Kidney (tissue), 13 donors: ENCODE measurements at regions not wholly inside any gene's neighbourhood (a gene's known extent, or its start where the extent isn't known, plus 50 kb on each side); places are given as distances from the start of the nearest gene placed in this dataset.

Experiments
- DNase-seq, 5 donors: peaks; one replicate each; pipeline ENCODE4 v3.0.0-alpha.2; 2013 to 2020
- FAIRE-seq: peaks from 2 replicates; lab custom pipeline; 2012; peaks lifted over from hg19 to GRCh38; lab: Jason Lieb, UNC
- H3K27ac ChIP-seq, 2 donors: one replicate each; pipeline ENCODE4 v1.7.0; 2013; ENCODE audit warnings: low read depth in 2 of 2, low read length in 2 of 2, inconsistent platforms in 1 of 2
- H3K27me3 ChIP-seq: one replicate; pipeline ENCODE4 v1.7.1; 2013; ENCODE audit warnings: low read length, inconsistent platforms; ENCODE audit not compliant: control insufficient read depth, insufficient read depth
- H3K36me3 ChIP-seq, 3 donors: one replicate each; pipeline versions ENCODE4 v1.7.0 to v1.7.1; 2013; ENCODE audit warnings: low read length in 3 of 3, control low read depth in 1 of 3, inconsistent platforms in 1 of 3; ENCODE audit not compliant: insufficient read depth in 3 of 3, control insufficient read depth in 2 of 3
- H3K4me1 ChIP-seq, 3 donors: one replicate each; pipeline versions ENCODE4 v1.7.0 to v1.7.1; 2013; ENCODE audit warnings: low read length in 3 of 3, inconsistent platforms in 1 of 3, low read depth in 1 of 3; ENCODE audit not compliant: control insufficient read depth in 2 of 3, insufficient read depth in 2 of 3
- H3K4me3 ChIP-seq, 3 donors: one replicate each; pipeline versions ENCODE4 v1.7.0 to v1.8.1; 2013; ENCODE audit warnings: low read length in 3 of 3, control low read depth in 1 of 3, inconsistent platforms in 1 of 3
- H3K9ac ChIP-seq, 3 donors: one replicate each; pipeline versions ENCODE4 v1.7.0 to v1.7.1; 2013; ENCODE audit warnings: low read length in 3 of 3, control low read depth in 1 of 3, inconsistent platforms in 1 of 3
- H3K9me3 ChIP-seq, 3 donors: one replicate each; pipeline versions ENCODE4 v1.7.0 to v1.7.1; 2013; ENCODE audit warnings: low read length in 3 of 3, control low read depth in 1 of 3, inconsistent platforms in 1 of 3; ENCODE audit not compliant: control insufficient read depth in 2 of 3, insufficient read depth in 1 of 3
- CTCF ChIP-seq: IDR thresholded peaks from 3 replicates; pipeline ENCODE4 v1.5.1; 2012; ENCODE audit warnings: mild to moderate bottlenecking, moderate library complexity, borderline replicate concordance; ENCODE audit not compliant: insufficient read depth; ENCODE audit errors: extremely low read depth
- intact Hi-C: fragments of 100-400 bp; cut with DNase I; formaldehyde crosslinking; loops from one replicate; pipeline ENCODE4 v1.11.1; 2022
- donor health status: control.
- donor health status: control.
- donor health status: control.
- donor health status: control.
- donor health status: control.
- donor health status: DM: yes; HTN: yes; CAD: no.
- donor health status: Normal renal cell carcinoma (clear cell type).

DNA sequence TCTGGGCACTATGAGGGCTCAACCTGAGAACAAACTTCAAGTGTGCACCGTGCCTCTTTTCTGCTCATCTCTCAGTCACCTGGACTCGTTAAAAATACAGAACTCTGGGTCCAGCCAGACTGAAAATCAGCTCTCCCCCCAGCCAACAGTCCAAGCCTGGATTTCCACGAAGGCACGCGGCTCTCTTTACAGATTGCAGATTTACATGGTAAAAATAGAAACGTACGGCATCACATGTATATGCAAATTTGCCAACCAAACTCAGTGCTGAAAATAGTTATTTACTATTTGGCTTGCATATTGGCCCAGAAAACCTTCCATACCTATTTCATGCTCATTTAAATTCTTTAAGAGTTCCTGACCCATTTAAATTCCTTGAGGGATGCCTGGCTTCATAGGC, 315.8 kb downstream of the MAF start:
- intact Hi-C loops = no loop called here
- no peak for FAIRE-seq
- TF ChIP-seq CTCF = no peak

GRCh38 chr16:79283578-79283977, 317.0 kb downstream of the MAF start:
- Histone ChIP-seq H3K4me1 (peaks cover 0 to 7% (median 4%) of the 10 kb centered on the region in 3 donors), H3K4me3 (no peak overlapping the region), H3K27me3 (no peaks in the 10 kb centered on the region), H3K27ac (no peak overlapping the region), H3K36me3 (no peaks in the 10 kb centered on the region), H3K9ac (no peak overlapping the region), H3K9me3 (no peaks in the 10 kb centered on the region)
- TF ChIP-seq CTCF = no peak
- intact Hi-C loops = no loop called here
- no peak for DNase-seq
- FAIRE-seq = no peak

More for the DNA sequence above, 315.8 kb downstream of the MAF start:
- Histone ChIP-seq H3K4me3 (no peak overlapping the region), H3K36me3 (no peaks in the 10 kb centered on the region), H3K9me3 (no peaks in the 10 kb centered on the region), H3K4me1 (peaks cover 0 to 7% (median 4%) of the 10 kb centered on the region in 3 donors), H3K27me3 (no peaks in the 10 kb centered on the region), H3K9ac (no peak overlapping the region), H3K27ac (no peak overlapping the region)
- DNase-seq = no peak

GRCh38 chr16:79282806-79283205, 317.7 kb downstream of the MAF start:
- Histone ChIP-seq H3K36me3 (no peaks in the 10 kb centered on the region), H3K4me1 (peaks cover 0 to 7% (median 4%) of the 10 kb centered on the region in 3 donors), H3K4me3 (no peak overlapping the region), H3K27ac (no peak overlapping the region), H3K9me3 (no peaks in the 10 kb centered on the region), H3K27me3 (no peaks in the 10 kb centered on the region), H3K9ac (no peak overlapping the region)
- FAIRE-seq (no peak), DNase-seq (no peak)
- no peak for TF ChIP-seq CTCF
- intact Hi-C loops = no loop called here

DNA sequence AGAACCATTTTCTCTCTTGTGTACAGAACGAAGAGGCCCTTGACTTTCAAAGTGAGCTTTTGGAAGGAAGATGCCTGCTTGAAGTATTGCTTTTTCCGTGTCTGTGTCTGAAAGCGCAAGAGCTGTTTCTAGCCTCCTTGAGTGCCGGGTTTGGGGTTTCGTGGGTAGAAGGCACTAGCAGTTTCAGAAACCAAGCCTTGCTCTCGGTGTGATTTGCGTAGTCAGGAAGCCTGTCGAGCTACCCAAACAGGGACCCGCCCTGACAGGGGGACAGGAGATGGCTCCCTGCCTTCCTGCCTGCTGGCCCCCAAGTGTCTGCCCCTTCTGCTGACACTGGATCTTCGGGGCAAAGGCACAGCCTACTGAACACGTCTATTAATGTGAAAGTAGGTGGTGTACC, 322.0 kb downstream of the MAF start:
- no peak for TF ChIP-seq CTCF
- no peak for DNase-seq
- no peak for FAIRE-seq
- Histone ChIP-seq H3K9me3 (no peaks in the 10 kb centered on the region), H3K36me3 (no peaks in the 10 kb centered on the region), H3K27ac (no peak overlapping the region), H3K27me3 (no peaks in the 10 kb centered on the region), H3K4me1 (no peaks in the 10 kb centered on the region), H3K4me3 (no peak overlapping the region), H3K9ac (no peak overlapping the region)
- intact Hi-C loops = no loop called here
